ENCODE measurements at regions not wholly inside any gene's neighbourhood (a gene's known extent, or its start where the extent isn't known, plus 50 kb on each side); places are given as distances from the start of the nearest gene placed in this dataset.

- H3K4me1 Mint-ChIP-seq (ENCODE audit: low read depth), result no peaks in the 10 kb centered on the region
- no peak overlapping the region for H3K4me3 ChIP-seq (ENCODE audit: low read length)
- ATAC-seq (ENCODE audit: poor library complexity) (no peak), DNase-seq (no peak)
- no peaks in the 10 kb centered on the region for H3K36me3 Mint-ChIP-seq (ENCODE audit: low read depth)
- CTCF ChIA-PET, result no interaction called here
- no peak overlapping the region for H3K4me3 Mint-ChIP-seq
- TF ChIP-seq, protein P1, sequence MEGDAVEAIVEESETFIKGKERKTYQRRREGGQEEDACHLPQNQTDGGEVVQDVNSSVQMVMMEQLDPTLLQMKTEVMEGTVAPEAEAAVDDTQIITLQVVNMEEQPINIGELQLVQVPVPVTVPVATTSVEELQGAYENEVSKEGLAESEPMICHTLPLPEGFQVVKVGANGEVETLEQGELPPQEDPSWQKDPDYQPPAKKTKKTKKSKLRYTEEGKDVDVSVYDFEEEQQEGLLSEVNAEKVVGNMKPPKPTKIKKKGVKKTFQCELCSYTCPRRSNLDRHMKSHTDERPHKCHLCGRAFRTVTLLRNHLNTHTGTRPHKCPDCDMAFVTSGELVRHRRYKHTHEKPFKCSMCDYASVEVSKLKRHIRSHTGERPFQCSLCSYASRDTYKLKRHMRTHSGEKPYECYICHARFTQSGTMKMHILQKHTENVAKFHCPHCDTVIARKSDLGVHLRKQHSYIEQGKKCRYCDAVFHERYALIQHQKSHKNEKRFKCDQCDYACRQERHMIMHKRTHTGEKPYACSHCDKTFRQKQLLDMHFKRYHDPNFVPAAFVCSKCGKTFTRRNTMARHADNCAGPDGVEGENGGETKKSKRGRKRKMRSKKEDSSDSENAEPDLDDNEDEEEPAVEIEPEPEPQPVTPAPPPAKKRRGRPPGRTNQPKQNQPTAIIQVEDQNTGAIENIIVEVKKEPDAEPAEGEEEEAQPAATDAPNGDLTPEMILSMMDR (IDR thresholded peaks at IDR 0.05), result no peak
- intact Hi-C loops (cut with DNase I, micrococcal nuclease), result no loop called here
- H3K27ac ChIP-seq (ENCODE audit: low read depth in 1 of 2, low read length in 2 of 2), result no peak overlapping the region
- H3K4me1 ChIP-seq (ENCODE audit: insufficient read depth, low read length), result no peaks in the 10 kb centered on the region
- H3K36me3 ChIP-seq (ENCODE audit: insufficient read depth, low read length), result no peaks in the 10 kb centered on the region
- H3K27me3 Mint-ChIP-seq, result no peaks in the 10 kb centered on the region
- H3K9me3 ChIP-seq (ENCODE audit: control insufficient read depth in 1 of 2, insufficient read depth in 1 of 2, low read length in 2 of 2), result no peaks in the 10 kb centered on the region
- H3K27ac Mint-ChIP-seq, result no peak overlapping the region
- no peaks in the 10 kb centered on the region for H3K27me3 ChIP-seq (ENCODE audit: control insufficient read depth in 1 of 2, insufficient read depth in 2 of 2, low read length in 2 of 2)
- POLR2A ChIA-PET, result no interaction called here
- no peaks in the 10 kb centered on the region for H3K9me3 Mint-ChIP-seq
Measured at GRCh38 chr4:116438417-116438816, 647.0 kb downstream of the TRAM1L1 start.

DNA sequence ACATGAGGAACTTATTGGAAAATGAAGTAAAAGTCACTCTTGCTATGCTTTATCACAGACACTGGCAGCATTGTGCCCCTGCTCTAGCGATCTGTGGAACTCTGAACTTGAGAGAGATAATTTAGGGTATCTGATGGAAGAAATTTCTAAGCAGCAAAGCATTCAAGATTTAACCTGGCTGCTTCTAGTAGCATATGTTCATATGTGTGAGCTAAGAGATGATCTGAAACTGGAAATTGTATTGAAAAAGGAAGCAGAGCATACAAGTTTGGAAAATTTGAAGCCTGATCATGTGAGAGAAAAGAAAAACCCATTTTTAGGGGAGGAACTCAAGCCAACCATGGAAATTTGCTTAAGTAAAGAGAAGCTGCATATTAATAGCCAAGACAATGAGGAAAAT, 657.7 kb downstream of the TRAM1L1 start:
- Histone ChIP-seq H3K27ac (ENCODE audit: low read depth in 1 of 2, low read length in 2 of 2) (no peak overlapping the region), H3K27me3 (ENCODE audit: control insufficient read depth in 1 of 2, insufficient read depth in 2 of 2, low read length in 2 of 2) (no peaks in the 10 kb centered on the region), H3K4me3 (ENCODE audit: low read length) (no peak overlapping the region), H3K9me3 (ENCODE audit: control insufficient read depth in 1 of 2, insufficient read depth in 1 of 2, low read length in 2 of 2) (peaks cover 5 to 9% of the 10 kb centered on the region in 2 experiments), H3K4me1 (ENCODE audit: insufficient read depth, low read length) (no peaks in the 10 kb centered on the region), H3K36me3 (ENCODE audit: insufficient read depth, low read length) (no peaks in the 10 kb centered on the region)
- no peaks in the 10 kb centered on the region for H3K27me3 Mint-ChIP-seq
- ChIA-PET CTCF (no interaction called here), POLR2A (no interaction called here)
- TF ChIP-seq, protein P1 (IDR thresholded peaks at IDR 0.05), result no peak
- no peak for ATAC-seq (ENCODE audit: poor library complexity)
- no peak for DNase-seq
- H3K4me1 Mint-ChIP-seq (ENCODE audit: low read depth), result no peaks in the 10 kb centered on the region
- no peaks in the 10 kb centered on the region for H3K36me3 Mint-ChIP-seq (ENCODE audit: low read depth)
- intact Hi-C loops (cut with DNase I, micrococcal nuclease), result no loop called here
- H3K9me3 Mint-ChIP-seq, result peaks cover 12% of the 10 kb centered on the region
- no peak overlapping the region for H3K4me3 Mint-ChIP-seq
- H3K27ac Mint-ChIP-seq, result no peak overlapping the region

DNA sequence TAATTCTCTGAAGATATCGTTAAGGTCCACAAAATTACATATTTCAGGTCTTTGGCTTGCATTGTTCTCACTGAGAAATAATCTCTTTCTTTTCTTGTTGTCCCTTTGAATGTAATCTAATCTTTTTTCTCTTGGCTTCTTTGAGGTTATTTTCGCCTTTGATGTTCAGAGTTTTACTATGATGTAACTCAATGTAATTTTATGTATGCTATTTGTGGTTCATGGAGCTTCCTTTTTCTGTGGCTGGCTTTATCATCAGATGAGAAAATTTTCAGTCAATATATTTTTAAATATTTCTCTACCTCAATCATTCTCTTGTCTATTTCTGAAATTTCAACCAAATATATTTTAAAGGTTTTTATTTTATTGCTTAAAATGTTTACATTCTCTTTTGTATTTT, 672.2 kb downstream of the TRAM1L1 start:
- Histone ChIP-seq H3K27ac (ENCODE audit: low read depth in 1 of 2, low read length in 2 of 2) (no peak overlapping the region), H3K36me3 (ENCODE audit: insufficient read depth, low read length) (no peaks in the 10 kb centered on the region), H3K4me3 (ENCODE audit: low read length) (no peak overlapping the region), H3K9me3 (ENCODE audit: control insufficient read depth in 1 of 2, insufficient read depth in 1 of 2, low read length in 2 of 2) (no peaks in the 10 kb centered on the region), H3K27me3 (ENCODE audit: control insufficient read depth in 1 of 2, insufficient read depth in 2 of 2, low read length in 2 of 2) (no peaks in the 10 kb centered on the region), H3K4me1 (ENCODE audit: insufficient read depth, low read length) (no peaks in the 10 kb centered on the region)
- no peaks in the 10 kb centered on the region for H3K4me1 Mint-ChIP-seq (ENCODE audit: low read depth)
- no peak overlapping the region for H3K27ac Mint-ChIP-seq
- H3K4me3 Mint-ChIP-seq, result no peak overlapping the region
- CTCF ChIA-PET, result no interaction called here
- H3K27me3 Mint-ChIP-seq, result no peaks in the 10 kb centered on the region
- POLR2A ChIA-PET, result no interaction called here
- ATAC-seq (ENCODE audit: poor library complexity) (no peak), DNase-seq (no peak)
- intact Hi-C loops (cut with DNase I, micrococcal nuclease), result no loop called here
- H3K9me3 Mint-ChIP-seq, result peaks cover 3% of the 10 kb centered on the region
- H3K36me3 Mint-ChIP-seq (ENCODE audit: low read depth), result no peaks in the 10 kb centered on the region
- TF ChIP-seq, protein P1 (IDR thresholded peaks at IDR 0.05), result no peak
